GM12878 (cell line): ENCODE measurements at regions not wholly inside any gene's neighbourhood (a gene's known extent, or its start where the extent isn't known, plus 50 kb on each side); places are given as distances from the start of the nearest gene placed in this dataset.

Experiments
- ESRRA ChIP-seq: IDR thresholded peaks from 2 replicates; pipeline ENCODE4 v1.6.1; 2012; ENCODE audit warnings: mild to moderate bottlenecking, low read length, improper control_type of control experiment
- JUND ChIP-seq: IDR thresholded peaks from 2 replicates; pipeline ENCODE4 v1.6.1; 2012; ENCODE audit warnings: low read depth, mild to moderate bottlenecking, low read length, improper control_type of control experiment, moderate library complexity
- MTA2 ChIP-seq: fragments of 450-650 bp; IDR thresholded peaks from 2 replicates; pipeline ENCODE4 v1.6.1; 2016; ENCODE audit warnings: low read depth, mild to moderate bottlenecking, moderate library complexity
- MTA3 ChIP-seq: IDR thresholded peaks from 2 replicates; pipeline ENCODE4 v1.6.1; 2012; ENCODE audit warnings: low read length, inconsistent platforms, borderline replicate concordance
- MXI1 ChIP-seq: fragments of 150-350 bp; IDR thresholded peaks from 2 replicates; pipeline ENCODE4 v1.6.1; 2011; ENCODE audit warnings: low read depth, mild to moderate bottlenecking, inconsistent platforms, low read length, improper control_type of control experiment
- NFIC ChIP-seq: IDR thresholded peaks from 2 replicates; pipeline ENCODE4 v1.6.1; 2012; ENCODE audit warnings: low read depth, mild to moderate bottlenecking, inconsistent platforms, low read length, moderate library complexity
- POLR2AphosphoS5 ChIP-seq: IDR thresholded peaks from 2 replicates; pipeline ENCODE4 v1.6.1; 2011; ENCODE audit warnings: mild to moderate bottlenecking, low read length, inconsistent platforms
- SREBF2 ChIP-seq: IDR thresholded peaks from 2 replicates; pipeline ENCODE4 v1.6.1; 2012; ENCODE audit warnings: mild to moderate bottlenecking, low read length
- TCF7 ChIP-seq: IDR thresholded peaks from 2 replicates; pipeline ENCODE4 v1.6.1; 2014; ENCODE audit warnings: antibody characterized with exemption, borderline replicate concordance
- ZZZ3 ChIP-seq: IDR thresholded peaks from 2 replicates; pipeline ENCODE4 v1.6.1; 2011; ENCODE audit warnings: low read depth; ENCODE audit not compliant: control insufficient read depth, insufficient read length
- TF ChIP-seq, protein P1 (sequence below), 3 experiments: IDR thresholded peaks in 2 of 3; conservative IDR thresholded peaks in 1 of 3; 2 replicates each; pipeline ENCODE4 v1.5.1; 2011; ENCODE audit warnings: low read depth in 3 of 3, low read length in 3 of 3, mild to moderate bottlenecking in 3 of 3, control low read depth in 2 of 3, moderate library complexity in 2 of 3, inconsistent platforms in 1 of 3, mixed read lengths in 1 of 3; ENCODE audit not compliant: control insufficient read depth in 2 of 3, insufficient read depth in 1 of 3; ENCODE audit errors: extremely low read depth in 1 of 3
- TF ChIP-seq, protein P2 (sequence below): IDR thresholded peaks from 2 replicates; pipeline ENCODE4 v1.6.1; 2012; ENCODE audit warnings: mild to moderate bottlenecking, low read depth, low read length
- TF ChIP-seq, protein P3 (sequence below): IDR thresholded peaks from 2 replicates; pipeline ENCODE4 v1.6.1; 2012; ENCODE audit warnings: low read depth, low read length, improper control_type of control experiment

DNA sequence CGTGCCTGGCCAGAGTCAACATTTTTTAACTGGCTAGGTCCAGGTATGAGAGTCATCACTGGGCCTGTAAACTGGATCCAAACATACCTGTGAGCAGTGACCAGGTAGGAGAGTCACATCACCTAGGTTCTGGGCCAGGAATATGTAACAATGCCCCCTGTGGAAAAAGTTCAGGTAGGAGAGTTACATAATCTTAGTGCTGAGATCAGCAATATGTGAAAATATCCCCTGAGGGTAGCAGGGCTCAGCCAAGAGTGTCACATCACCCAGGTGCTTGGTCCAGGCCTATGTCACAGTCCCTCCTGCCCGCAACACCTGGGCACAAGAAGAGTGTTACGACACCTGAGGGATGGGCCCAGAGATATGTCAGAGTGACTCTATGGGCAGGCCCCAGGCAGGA, 2104.7 kb downstream of the TP53TG3F start:
- TF ChIP-seq ESRRA (no peak), POLR2AphosphoS5 (no peak), MTA2 (no peak), ZZZ3 (no peak), SREBF2 (no peak), MTA3 (no peak), TCF7 (no peak), NFIC (no peak), JUND (no peak), MXI1 (no peak)
- TF ChIP-seq, protein P1, sequence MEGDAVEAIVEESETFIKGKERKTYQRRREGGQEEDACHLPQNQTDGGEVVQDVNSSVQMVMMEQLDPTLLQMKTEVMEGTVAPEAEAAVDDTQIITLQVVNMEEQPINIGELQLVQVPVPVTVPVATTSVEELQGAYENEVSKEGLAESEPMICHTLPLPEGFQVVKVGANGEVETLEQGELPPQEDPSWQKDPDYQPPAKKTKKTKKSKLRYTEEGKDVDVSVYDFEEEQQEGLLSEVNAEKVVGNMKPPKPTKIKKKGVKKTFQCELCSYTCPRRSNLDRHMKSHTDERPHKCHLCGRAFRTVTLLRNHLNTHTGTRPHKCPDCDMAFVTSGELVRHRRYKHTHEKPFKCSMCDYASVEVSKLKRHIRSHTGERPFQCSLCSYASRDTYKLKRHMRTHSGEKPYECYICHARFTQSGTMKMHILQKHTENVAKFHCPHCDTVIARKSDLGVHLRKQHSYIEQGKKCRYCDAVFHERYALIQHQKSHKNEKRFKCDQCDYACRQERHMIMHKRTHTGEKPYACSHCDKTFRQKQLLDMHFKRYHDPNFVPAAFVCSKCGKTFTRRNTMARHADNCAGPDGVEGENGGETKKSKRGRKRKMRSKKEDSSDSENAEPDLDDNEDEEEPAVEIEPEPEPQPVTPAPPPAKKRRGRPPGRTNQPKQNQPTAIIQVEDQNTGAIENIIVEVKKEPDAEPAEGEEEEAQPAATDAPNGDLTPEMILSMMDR (IDR thresholded peaks at IDR 0.05 in 2 of 3, conservative IDR thresholded peaks at IDR 0.05 in 1 of 3; ENCODE audit: control insufficient read depth in 2 of 3, extremely low read depth in 1 of 3, insufficient read depth in 1 of 3, low read depth in 3 of 3, low read length in 3 of 3): no peak
- TF ChIP-seq, protein P2, sequence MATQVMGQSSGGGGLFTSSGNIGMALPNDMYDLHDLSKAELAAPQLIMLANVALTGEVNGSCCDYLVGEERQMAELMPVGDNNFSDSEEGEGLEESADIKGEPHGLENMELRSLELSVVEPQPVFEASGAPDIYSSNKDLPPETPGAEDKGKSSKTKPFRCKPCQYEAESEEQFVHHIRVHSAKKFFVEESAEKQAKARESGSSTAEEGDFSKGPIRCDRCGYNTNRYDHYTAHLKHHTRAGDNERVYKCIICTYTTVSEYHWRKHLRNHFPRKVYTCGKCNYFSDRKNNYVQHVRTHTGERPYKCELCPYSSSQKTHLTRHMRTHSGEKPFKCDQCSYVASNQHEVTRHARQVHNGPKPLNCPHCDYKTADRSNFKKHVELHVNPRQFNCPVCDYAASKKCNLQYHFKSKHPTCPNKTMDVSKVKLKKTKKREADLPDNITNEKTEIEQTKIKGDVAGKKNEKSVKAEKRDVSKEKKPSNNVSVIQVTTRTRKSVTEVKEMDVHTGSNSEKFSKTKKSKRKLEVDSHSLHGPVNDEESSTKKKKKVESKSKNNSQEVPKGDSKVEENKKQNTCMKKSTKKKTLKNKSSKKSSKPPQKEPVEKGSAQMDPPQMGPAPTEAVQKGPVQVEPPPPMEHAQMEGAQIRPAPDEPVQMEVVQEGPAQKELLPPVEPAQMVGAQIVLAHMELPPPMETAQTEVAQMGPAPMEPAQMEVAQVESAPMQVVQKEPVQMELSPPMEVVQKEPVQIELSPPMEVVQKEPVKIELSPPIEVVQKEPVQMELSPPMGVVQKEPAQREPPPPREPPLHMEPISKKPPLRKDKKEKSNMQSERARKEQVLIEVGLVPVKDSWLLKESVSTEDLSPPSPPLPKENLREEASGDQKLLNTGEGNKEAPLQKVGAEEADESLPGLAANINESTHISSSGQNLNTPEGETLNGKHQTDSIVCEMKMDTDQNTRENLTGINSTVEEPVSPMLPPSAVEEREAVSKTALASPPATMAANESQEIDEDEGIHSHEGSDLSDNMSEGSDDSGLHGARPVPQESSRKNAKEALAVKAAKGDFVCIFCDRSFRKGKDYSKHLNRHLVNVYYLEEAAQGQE: no peak
- TF ChIP-seq, protein P3, sequence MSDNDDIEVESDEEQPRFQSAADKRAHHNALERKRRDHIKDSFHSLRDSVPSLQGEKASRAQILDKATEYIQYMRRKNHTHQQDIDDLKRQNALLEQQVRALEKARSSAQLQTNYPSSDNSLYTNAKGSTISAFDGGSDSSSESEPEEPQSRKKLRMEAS: no peak
